ENCODE measurements at regions not wholly inside any gene's neighbourhood (a gene's known extent, or its start where the extent isn't known, plus 50 kb on each side); places are given as distances from the start of the nearest gene placed in this dataset.

GRCh38 chr2:120850551-120850950 is 114.9 kb downstream of the GLI2 start:
- intact Hi-C loops (cut with micrococcal nuclease): no loop called here
- H3K9me3 ChIP-seq (ENCODE audit: control insufficient read depth in 1 of 2, insufficient read depth in 1 of 2, low read depth in 1 of 2, low read length in 2 of 2): no peaks in the 10 kb centered on the region
- no peaks in the 10 kb centered on the region for H3K4me1 ChIP-seq (ENCODE audit: control insufficient read depth in 1 of 2, insufficient read depth in 2 of 2, low read length in 2 of 2)
- no peak overlapping the region for H3K4me2 ChIP-seq (ENCODE audit: low read length)
- ATAC-seq (no peak), DNase-seq (ENCODE audit: low read depth, low spot score) (no peak)
- ChIA-PET CTCF (no interaction called here), RAD21 (ENCODE audit: low non-redundant PET in 1 of 2, low total read pairs in 2 of 2, uncharacterized antibody in 2 of 2, unreplicated experiment in 2 of 2) (no interaction called here), POLR2A (no interaction called here)
- H3K9me2 ChIP-seq (ENCODE audit: insufficient read depth): no peaks in the 10 kb centered on the region
- no peaks in the 10 kb centered on the region for H3K79me2 ChIP-seq (ENCODE audit: insufficient read depth, low read length)
- no peaks in the 10 kb centered on the region for H3K27me3 ChIP-seq (ENCODE audit: insufficient read depth, low read length)
- no peaks in the 10 kb centered on the region for H3K36me3 ChIP-seq (ENCODE audit: control insufficient read depth in 1 of 2, insufficient read depth in 2 of 2, low read length in 2 of 2)
- H2AFZ ChIP-seq (ENCODE audit: low read depth, low read length, poor library complexity, severe bottlenecking): no peak overlapping the region
- H3K9ac ChIP-seq (ENCODE audit: low read length): no peak overlapping the region
- BruUV-seq (replicated peaks): no TSS peak
- no peak overlapping the region for H3K4me3 ChIP-seq (replicated peaks in 1 of 2; ENCODE audit: low read depth in 1 of 2, low read length in 2 of 2)
- H3K27ac ChIP-seq (ENCODE audit: low read depth, low read length): no peak overlapping the region
- H4K20me1 ChIP-seq (ENCODE audit: insufficient read depth): no peaks in the 10 kb centered on the region
- no peak for TF ChIP-seq EZH2 (IDR thresholded peaks at IDR 0.05)
- TF ChIP-seq JUND (IDR thresholded peaks at IDR 0.05): no peak
- no peak for TF ChIP-seq YY1 (IDR thresholded peaks at IDR 0.05; ENCODE audit: extremely low read depth, insufficient replicate concordance, low read depth, low read length)
- no peak for TF ChIP-seq SIN3A (IDR thresholded peaks at IDR 0.05; ENCODE audit: low read depth)
- no peak for TF ChIP-seq FOSL1 (IDR thresholded peaks at IDR 0.05; ENCODE audit: low read depth)
- TF ChIP-seq ZFX (IDR thresholded peaks at IDR 0.05): no peak
- TF ChIP-seq REST (IDR thresholded peaks at IDR 0.05; ENCODE audit: low read depth): no peak
- no peak for TF ChIP-seq SRF (IDR thresholded peaks at IDR 0.05; ENCODE audit: low read depth)
- no peak for TF ChIP-seq ZNF274 (IDR thresholded peaks at IDR 0.05; ENCODE audit: low read depth, low read length)
- no peak for TF ChIP-seq CTCF (IDR thresholded peaks at IDR 0.05 in 2 of 3, conservative IDR thresholded peaks at IDR 0.05 in 1 of 3; ENCODE audit: borderline replicate concordance in 1 of 3, insufficient read depth in 1 of 3, low read depth in 2 of 3, low read length in 2 of 3)
- TF ChIP-seq SP1 (IDR thresholded peaks at IDR 0.05; ENCODE audit: low read depth): no peak
- TF ChIP-seq CEBPB (IDR thresholded peaks at IDR 0.05; ENCODE audit: low read depth): no peak
- no peak for TF ChIP-seq TCF7L2 (IDR thresholded peaks at IDR 0.05; ENCODE audit: borderline replicate concordance, extremely low read depth, insufficient read depth, insufficient read length)
- TF ChIP-seq, protein P1, sequence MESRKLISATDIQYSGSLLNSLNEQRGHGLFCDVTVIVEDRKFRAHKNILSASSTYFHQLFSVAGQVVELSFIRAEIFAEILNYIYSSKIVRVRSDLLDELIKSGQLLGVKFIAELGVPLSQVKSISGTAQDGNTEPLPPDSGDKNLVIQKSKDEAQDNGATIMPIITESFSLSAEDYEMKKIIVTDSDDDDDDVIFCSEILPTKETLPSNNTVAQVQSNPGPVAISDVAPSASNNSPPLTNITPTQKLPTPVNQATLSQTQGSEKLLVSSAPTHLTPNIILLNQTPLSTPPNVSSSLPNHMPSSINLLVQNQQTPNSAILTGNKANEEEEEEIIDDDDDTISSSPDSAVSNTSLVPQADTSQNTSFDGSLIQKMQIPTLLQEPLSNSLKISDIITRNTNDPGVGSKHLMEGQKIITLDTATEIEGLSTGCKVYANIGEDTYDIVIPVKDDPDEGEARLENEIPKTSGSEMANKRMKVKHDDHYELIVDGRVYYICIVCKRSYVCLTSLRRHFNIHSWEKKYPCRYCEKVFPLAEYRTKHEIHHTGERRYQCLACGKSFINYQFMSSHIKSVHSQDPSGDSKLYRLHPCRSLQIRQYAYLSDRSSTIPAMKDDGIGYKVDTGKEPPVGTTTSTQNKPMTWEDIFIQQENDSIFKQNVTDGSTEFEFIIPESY (IDR thresholded peaks at IDR 0.05; ENCODE audit: extremely low read depth, insufficient replicate concordance, low read length): no peak
- no peak for TF ChIP-seq ATF3 (IDR thresholded peaks at IDR 0.05)
- no peak for TF ChIP-seq POLR2AphosphoS5 (IDR thresholded peaks at IDR 0.05; ENCODE audit: low read depth, low read length)
- no peak for TF ChIP-seq CBX3 (IDR thresholded peaks at IDR 0.05; ENCODE audit: low read depth)
